MCF 10A (cell line): ENCODE measurements at regions not wholly inside any gene's neighbourhood (a gene's known extent, or its start where the extent isn't known, plus 50 kb on each side); places are given as distances from the start of the nearest gene placed in this dataset.
A peak's percentile ranks its signal among the peaks of the same experiment; 100 is the strongest.

Experiments
- BruUV-seq: library from RNA; stranded (reverse); fragments of 400-500 nt; replicated peaks from 2 replicates; lab custom pipeline; 2021; lab: Mats Ljungman, UMichigan
- CTCF ChIA-PET: fragments of 300-600 bp; sonication (Branson Sonifier 250); formaldehyde crosslinking; extraction: SDS; loops from one replicate; lab custom pipeline; 2021; ENCODE audit warnings: antibody characterized with exemption, inconsistent platforms; lab: Yijun Ruan, JAX
- POLR2A ChIA-PET: fragments of 300-600, 350-650 bp; sonication (Branson Sonifier 250); formaldehyde crosslinking; extraction: SDS; loops from one replicate; lab custom pipeline; 2020; ENCODE audit warnings: antibody characterized with exemption, inconsistent platforms; lab: Yijun Ruan, JAX
- DNase-seq: peaks from one replicate; pipeline ENCODE4 v3.0.0-alpha.2; 2018; ENCODE audit not compliant: unreplicated experiment
- H3K27ac Mint-ChIP-seq: one replicate; pipeline ENCODE4 v1.8.0; 2022; ENCODE audit warnings: mild to moderate bottlenecking, low read depth, mixed read lengths; ENCODE audit not compliant: unreplicated experiment
- H3K27me3 Mint-ChIP-seq: one replicate; pipeline ENCODE4 v1.8.0; 2022; ENCODE audit warnings: mixed read lengths; ENCODE audit not compliant: insufficient read depth, unreplicated experiment
- H3K36me3 Mint-ChIP-seq: one replicate; pipeline ENCODE4 v1.8.0; 2022; ENCODE audit warnings: mild to moderate bottlenecking, moderate library complexity, mixed read lengths; ENCODE audit not compliant: insufficient read depth, unreplicated experiment
- H3K4me1 Mint-ChIP-seq: one replicate; pipeline ENCODE4 v1.8.0; 2022; ENCODE audit warnings: mixed read lengths; ENCODE audit not compliant: insufficient read depth, unreplicated experiment
- H3K4me3 Mint-ChIP-seq: one replicate; pipeline ENCODE4 v1.8.0; 2022; ENCODE audit warnings: mild to moderate bottlenecking, moderate library complexity, mixed read lengths; ENCODE audit not compliant: unreplicated experiment
- H3K9me3 Mint-ChIP-seq: one replicate; pipeline ENCODE4 v1.8.0; 2022; ENCODE audit warnings: mixed read lengths; ENCODE audit not compliant: unreplicated experiment
- CTCF ChIP-seq: fragments of 200-600 bp; IDR thresholded peaks from one replicate; pipeline ENCODE4 v1.8.0; 2022; ENCODE audit warnings: antibody characterized with exemption, mild to moderate bottlenecking; ENCODE audit not compliant: unreplicated experiment
- intact Hi-C: fragments of 100-400 bp; cut with micrococcal nuclease; formaldehyde crosslinking; loops from 2 replicates; pipeline ENCODE4 v1.14.1; 2022

DNA sequence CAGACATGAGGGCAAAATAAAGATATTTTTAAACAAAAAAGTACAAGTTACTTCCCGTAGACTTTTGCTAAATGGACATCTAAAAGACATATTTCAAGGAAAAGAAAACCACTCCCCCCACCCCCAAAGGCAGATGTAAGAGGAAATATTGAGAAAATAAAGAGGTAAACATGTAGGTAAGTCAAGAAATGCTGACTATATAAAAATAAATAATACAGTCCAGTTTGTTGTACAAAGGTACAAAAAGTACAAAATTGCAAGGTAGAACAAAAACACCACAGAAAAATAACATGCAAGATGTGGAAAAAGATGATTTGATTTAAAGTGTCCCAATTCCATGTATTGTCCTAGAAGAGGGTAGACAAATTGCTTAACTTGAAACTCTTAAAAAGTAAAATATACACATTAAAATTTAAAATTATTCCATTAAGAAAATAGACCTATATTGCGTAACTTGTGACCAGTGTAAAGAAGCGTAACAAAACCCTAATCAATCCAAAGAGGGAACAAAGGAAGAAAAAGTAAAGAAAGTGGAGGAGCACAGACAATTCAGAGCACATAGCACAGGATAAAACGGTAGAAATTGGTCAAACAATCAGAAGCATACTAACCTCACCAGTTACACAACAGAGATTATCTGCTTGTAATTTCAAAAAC lies 58.4 kb upstream of the FAM216B start:
- intact Hi-C loops, result no loop called here
- Mint-ChIP-seq H3K36me3 (no peaks in the 10 kb centered on the region), H3K27me3 (no peaks in the 10 kb centered on the region), H3K9me3 (peaks cover 7% of the 10 kb centered on the region), H3K4me3 (no peak overlapping the region), H3K4me1 (peaks cover 21% of the 10 kb centered on the region), H3K27ac (no peak overlapping the region)
- no peak for TF ChIP-seq CTCF
- no peak for DNase-seq
- CTCF ChIA-PET, result no interaction called here
- BruUV-seq, result no TSS peak
- POLR2A ChIA-PET, result no interaction called here

DNA sequence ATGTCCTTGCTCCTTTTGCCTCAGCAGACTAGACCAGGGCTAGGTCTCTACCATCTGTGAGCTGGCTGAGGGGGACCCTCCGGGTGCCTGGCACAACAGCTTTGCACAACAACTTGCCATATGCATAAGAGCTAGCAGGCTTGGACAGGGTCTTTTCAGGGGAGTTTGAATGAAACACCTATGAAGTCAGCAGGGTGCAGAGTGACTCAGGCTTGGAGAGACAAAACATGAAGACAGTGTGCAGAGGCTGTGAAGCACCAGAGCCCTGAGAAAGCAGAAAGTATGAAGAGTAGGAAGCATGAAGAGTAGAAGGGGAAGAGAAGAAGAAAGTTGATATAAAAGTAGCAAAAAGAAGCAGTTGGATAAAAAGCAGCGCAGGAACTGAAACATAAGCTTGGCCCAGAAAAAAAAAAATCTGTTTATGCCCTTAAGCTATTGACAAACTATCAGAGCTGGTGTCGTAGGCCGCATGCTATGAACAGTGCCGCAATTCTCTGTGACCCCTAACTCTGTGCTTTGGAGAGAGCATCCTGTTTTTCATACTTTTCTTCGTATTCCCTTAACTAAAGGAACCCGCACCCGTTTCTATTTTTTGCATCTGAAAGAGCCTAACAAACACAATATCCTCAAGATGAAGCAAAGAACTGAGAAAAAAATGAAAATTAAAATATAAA lies 52.7 kb upstream of the FAM216B start:
- peaks cover 6% of the 10 kb centered on the region for H3K4me1 Mint-ChIP-seq
- POLR2A ChIA-PET, result interaction anchor here (0.7 kb wide), 1 partner anchor 8 kb away, joined by 3 read pairs; no protein-coding TSS in a partner anchor
- no peak overlapping the region for H3K4me3 Mint-ChIP-seq
- intact Hi-C loops, result no loop called here
- TF ChIP-seq CTCF, result no peak
- H3K27ac Mint-ChIP-seq, result no peak overlapping the region
- no TSS peak for BruUV-seq
- DNase-seq, result peak; percentile 70
- no peaks in the 10 kb centered on the region for H3K36me3 Mint-ChIP-seq
- no peaks in the 10 kb centered on the region for H3K27me3 Mint-ChIP-seq
- H3K9me3 Mint-ChIP-seq, result peaks cover 7% of the 10 kb centered on the region
- CTCF ChIA-PET, result no interaction called here

DNA sequence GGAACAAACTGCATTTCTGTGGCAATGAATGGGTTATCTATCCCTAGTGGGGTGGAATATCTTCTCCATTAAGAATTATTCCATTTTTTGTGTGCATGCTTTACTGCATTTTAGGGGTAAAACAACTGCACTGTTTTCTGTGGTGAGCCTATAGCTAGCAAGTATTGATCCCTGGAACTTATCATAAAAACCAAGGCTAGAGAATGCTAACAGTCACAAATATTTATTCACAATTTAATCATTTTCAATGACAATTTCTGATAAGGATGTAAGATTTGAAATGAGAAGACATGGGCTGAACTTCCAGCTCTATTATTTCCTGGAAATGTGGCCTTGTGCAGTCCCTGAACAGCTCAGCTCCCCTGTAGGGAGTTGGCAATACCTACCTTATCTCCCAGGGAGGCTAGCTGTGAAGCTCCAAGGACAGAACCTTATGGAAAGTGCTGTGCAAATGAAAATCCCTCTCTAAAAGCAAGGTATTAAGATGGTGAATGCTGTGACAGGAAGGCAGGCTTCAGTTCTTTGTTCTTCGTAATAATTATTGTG lies 51.5 kb upstream of the FAM216B start:
- no TSS peak for BruUV-seq
- H3K27me3 Mint-ChIP-seq, result no peaks in the 10 kb centered on the region
- peaks cover 6% of the 10 kb centered on the region for H3K4me1 Mint-ChIP-seq
- H3K36me3 Mint-ChIP-seq, result no peaks in the 10 kb centered on the region
- CTCF ChIA-PET, result interaction anchor here (0.6 kb wide), 1 partner anchor 133 kb away, joined by 4 read pairs; no protein-coding TSS in a partner anchor
- POLR2A ChIA-PET, result no interaction called here
- no peak overlapping the region for H3K27ac Mint-ChIP-seq
- DNase-seq, result no peak
- intact Hi-C loops, result no loop called here
- peaks cover 7% of the 10 kb centered on the region for H3K9me3 Mint-ChIP-seq
- no peak overlapping the region for H3K4me3 Mint-ChIP-seq
- no peak for TF ChIP-seq CTCF
